ENCODE measurements at regions not wholly inside any gene's neighbourhood (a gene's known extent, or its start where the extent isn't known, plus 50 kb on each side); places are given as distances from the start of the nearest gene placed in this dataset.

GRCh38 chr6:67201563-67201962 is 1433.5 kb upstream of the ADGRB3 start:
- H3K4me3 ChIP-seq (ENCODE audit: low read length): no peak overlapping the region
- H3K9me3 ChIP-seq (ENCODE audit: control insufficient read depth, low read length): peaks cover 6% of the 10 kb centered on the region
- DNase-seq (ENCODE audit: low read depth): no peak
- no peaks in the 10 kb centered on the region for H3K36me3 ChIP-seq (ENCODE audit: control insufficient read depth, insufficient read depth, low read length, severe bottlenecking)
- no peaks in the 10 kb centered on the region for H3K27me3 ChIP-seq (replicated peaks; ENCODE audit: control insufficient read depth, insufficient read depth, low read length)
- H3K4me1 ChIP-seq (ENCODE audit: control insufficient read depth, insufficient read depth, low read length): no peaks in the 10 kb centered on the region
- H3K9ac ChIP-seq (ENCODE audit: low read length): no peak overlapping the region

GRCh38 chr6:67200626-67201403 is 1434.3 kb upstream of the ADGRB3 start:
- Histone ChIP-seq H3K9ac (ENCODE audit: low read length) (no peak overlapping the region), H3K4me1 (ENCODE audit: control insufficient read depth, insufficient read depth, low read length) (no peaks in the 10 kb centered on the region), H3K4me3 (ENCODE audit: low read length) (no peak overlapping the region), H3K27me3 (replicated peaks; ENCODE audit: control insufficient read depth, insufficient read depth, low read length) (no peaks in the 10 kb centered on the region), H3K9me3 (ENCODE audit: control insufficient read depth, low read length) (peaks cover 6% of the 10 kb centered on the region), H3K36me3 (ENCODE audit: control insufficient read depth, insufficient read depth, low read length, severe bottlenecking) (no peaks in the 10 kb centered on the region)
- no peak for DNase-seq (ENCODE audit: low read depth)

- no peak for DNase-seq (ENCODE audit: low read depth)
- H3K36me3 ChIP-seq (ENCODE audit: control insufficient read depth, insufficient read depth, low read length, severe bottlenecking): no peaks in the 10 kb centered on the region
- H3K9me3 ChIP-seq (ENCODE audit: control insufficient read depth, low read length): peaks cover 3% of the 10 kb centered on the region
- H3K4me1 ChIP-seq (ENCODE audit: control insufficient read depth, insufficient read depth, low read length): no peaks in the 10 kb centered on the region
- no peak overlapping the region for H3K9ac ChIP-seq (ENCODE audit: low read length)
- no peaks in the 10 kb centered on the region for H3K27me3 ChIP-seq (replicated peaks; ENCODE audit: control insufficient read depth, insufficient read depth, low read length)
- H3K4me3 ChIP-seq (ENCODE audit: low read length): no peak overlapping the region
Observed at GRCh38 chr6:67199425-67199824, 1435.7 kb upstream of the ADGRB3 start.

- H3K4me1 ChIP-seq (ENCODE audit: control insufficient read depth, insufficient read depth, low read length): no peaks in the 10 kb centered on the region
- no peak for DNase-seq (ENCODE audit: low read depth)
- H3K27me3 ChIP-seq (replicated peaks; ENCODE audit: control insufficient read depth, insufficient read depth, low read length): no peaks in the 10 kb centered on the region
- H3K9ac ChIP-seq (ENCODE audit: low read length): no peak overlapping the region
- H3K4me3 ChIP-seq (ENCODE audit: low read length): no peak overlapping the region
- peaks cover 17% of the 10 kb centered on the region for H3K9me3 ChIP-seq (ENCODE audit: control insufficient read depth, low read length)
- no peaks in the 10 kb centered on the region for H3K36me3 ChIP-seq (ENCODE audit: control insufficient read depth, insufficient read depth, low read length, severe bottlenecking)
Observed at GRCh38 chr6:67190733-67191132, 1444.3 kb upstream of the ADGRB3 start.

DNA sequence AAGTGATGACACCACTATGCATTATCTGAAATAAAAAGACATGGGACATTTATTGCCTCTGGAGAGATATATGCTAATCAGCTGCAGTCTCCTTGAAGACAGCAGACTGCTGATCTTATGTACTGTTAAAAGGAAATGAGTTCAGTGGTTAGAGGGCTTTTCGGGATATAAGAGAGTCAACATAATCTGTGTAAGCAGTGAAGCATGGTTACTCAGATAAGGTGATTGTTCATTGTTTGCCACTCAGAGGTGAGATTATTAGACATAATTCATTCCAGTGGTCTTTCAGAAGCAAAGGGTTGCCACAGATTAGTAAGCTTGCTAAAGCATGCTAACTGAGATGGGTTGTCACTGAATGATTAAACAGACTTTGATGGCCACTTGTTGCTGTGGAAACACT is 1450.7 kb upstream of the ADGRB3 start:
- H3K9ac ChIP-seq (ENCODE audit: low read length): no peak overlapping the region
- H3K36me3 ChIP-seq (ENCODE audit: control insufficient read depth, insufficient read depth, low read length, severe bottlenecking): no peaks in the 10 kb centered on the region
- H3K27me3 ChIP-seq (replicated peaks; ENCODE audit: control insufficient read depth, insufficient read depth, low read length): no peaks in the 10 kb centered on the region
- H3K4me3 ChIP-seq (ENCODE audit: low read length): no peak overlapping the region
- DNase-seq (ENCODE audit: low read depth): no peak
- H3K9me3 ChIP-seq (ENCODE audit: control insufficient read depth, low read length): no peaks in the 10 kb centered on the region
- H3K4me1 ChIP-seq (ENCODE audit: control insufficient read depth, insufficient read depth, low read length): no peaks in the 10 kb centered on the region

- H3K27me3 ChIP-seq (replicated peaks; ENCODE audit: control insufficient read depth, insufficient read depth, low read length): no peaks in the 10 kb centered on the region
- H3K4me3 ChIP-seq (ENCODE audit: low read length): no peak overlapping the region
- DNase-seq (ENCODE audit: low read depth): no peak
- H3K9me3 ChIP-seq (ENCODE audit: control insufficient read depth, low read length): no peaks in the 10 kb centered on the region
- H3K36me3 ChIP-seq (ENCODE audit: control insufficient read depth, insufficient read depth, low read length, severe bottlenecking): no peaks in the 10 kb centered on the region
- no peak overlapping the region for H3K9ac ChIP-seq (ENCODE audit: low read length)
- no peaks in the 10 kb centered on the region for H3K4me1 ChIP-seq (ENCODE audit: control insufficient read depth, insufficient read depth, low read length)
Observed at GRCh38 chr6:67175101-67175500, 1460.0 kb upstream of the ADGRB3 start.

GRCh38 chr6:67165606-67166005 is 1458.6 kb upstream of the EYS start:
- no peaks in the 10 kb centered on the region for H3K27me3 ChIP-seq (replicated peaks; ENCODE audit: control insufficient read depth, insufficient read depth, low read length)
- no peaks in the 10 kb centered on the region for H3K36me3 ChIP-seq (ENCODE audit: control insufficient read depth, insufficient read depth, low read length, severe bottlenecking)
- H3K4me3 ChIP-seq (ENCODE audit: low read length): no peak overlapping the region
- DNase-seq (ENCODE audit: low read depth): no peak
- H3K9me3 ChIP-seq (ENCODE audit: control insufficient read depth, low read length): peaks cover 2% of the 10 kb centered on the region
- no peak overlapping the region for H3K9ac ChIP-seq (ENCODE audit: low read length)
- no peaks in the 10 kb centered on the region for H3K4me1 ChIP-seq (ENCODE audit: control insufficient read depth, insufficient read depth, low read length)

DNA sequence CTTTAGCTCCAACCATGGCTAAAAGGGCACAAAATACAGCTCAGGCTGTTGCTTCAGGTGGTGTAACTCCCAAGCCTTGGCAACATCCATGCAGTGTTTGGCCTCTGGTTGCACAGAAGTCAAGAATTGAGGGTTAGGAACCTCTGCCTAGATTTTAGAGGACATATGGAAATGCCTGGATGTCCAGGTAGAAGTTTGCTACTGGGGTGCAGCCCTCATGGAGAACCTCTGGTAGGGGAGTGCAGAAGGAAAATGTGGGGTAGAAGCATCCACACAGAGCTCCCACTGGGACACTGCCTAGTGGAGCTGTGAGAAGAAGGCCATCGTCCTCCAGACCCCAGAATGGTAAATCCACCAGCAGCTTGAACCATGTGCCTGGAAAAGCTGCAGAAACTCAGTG is 1453.8 kb upstream of the EYS start:
- no peaks in the 10 kb centered on the region for H3K27me3 ChIP-seq (replicated peaks; ENCODE audit: control insufficient read depth, insufficient read depth, low read length)
- DNase-seq (ENCODE audit: low read depth): no peak
- peaks cover 4% of the 10 kb centered on the region for H3K9me3 ChIP-seq (ENCODE audit: control insufficient read depth, low read length)
- no peak overlapping the region for H3K9ac ChIP-seq (ENCODE audit: low read length)
- H3K4me3 ChIP-seq (ENCODE audit: low read length): no peak overlapping the region
- H3K4me1 ChIP-seq (ENCODE audit: control insufficient read depth, insufficient read depth, low read length): no peaks in the 10 kb centered on the region
- H3K36me3 ChIP-seq (ENCODE audit: control insufficient read depth, insufficient read depth, low read length, severe bottlenecking): no peaks in the 10 kb centered on the region

DNA sequence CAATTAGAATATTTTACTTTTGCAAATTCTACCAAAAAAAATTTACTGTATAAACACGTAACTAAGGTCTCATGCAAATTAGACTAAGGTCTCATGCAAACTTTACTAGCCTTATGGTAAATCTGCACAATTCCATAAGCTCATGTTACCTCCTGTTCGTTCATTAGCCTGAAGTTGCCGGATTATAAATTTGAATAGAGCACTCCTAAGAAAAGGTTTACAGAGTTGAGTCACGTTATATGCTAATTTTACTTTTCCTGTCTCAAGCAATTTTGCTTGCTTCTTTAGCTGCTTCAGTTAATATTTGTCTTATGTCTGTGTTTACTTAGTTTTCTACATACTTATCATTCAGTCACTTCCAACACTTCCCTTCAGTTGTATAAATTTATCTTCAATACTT is 1434.0 kb upstream of the EYS start:
- no peak overlapping the region for H3K9ac ChIP-seq (ENCODE audit: low read length)
- no peak for DNase-seq (ENCODE audit: low read depth)
- H3K36me3 ChIP-seq (ENCODE audit: control insufficient read depth, insufficient read depth, low read length, severe bottlenecking): no peaks in the 10 kb centered on the region
- no peak overlapping the region for H3K4me3 ChIP-seq (ENCODE audit: low read length)
- no peaks in the 10 kb centered on the region for H3K4me1 ChIP-seq (ENCODE audit: control insufficient read depth, insufficient read depth, low read length)
- no peaks in the 10 kb centered on the region for H3K27me3 ChIP-seq (replicated peaks; ENCODE audit: control insufficient read depth, insufficient read depth, low read length)
- H3K9me3 ChIP-seq (ENCODE audit: control insufficient read depth, low read length): no peaks in the 10 kb centered on the region

- Histone ChIP-seq H3K9me3 (ENCODE audit: control insufficient read depth, low read length) (no peaks in the 10 kb centered on the region), H3K9ac (ENCODE audit: low read length) (no peak overlapping the region), H3K27me3 (replicated peaks; ENCODE audit: control insufficient read depth, insufficient read depth, low read length) (no peaks in the 10 kb centered on the region), H3K4me1 (ENCODE audit: control insufficient read depth, insufficient read depth, low read length) (no peaks in the 10 kb centered on the region), H3K4me3 (ENCODE audit: low read length) (no peak overlapping the region), H3K36me3 (ENCODE audit: control insufficient read depth, insufficient read depth, low read length, severe bottlenecking) (no peaks in the 10 kb centered on the region)
- no peak for DNase-seq (ENCODE audit: low read depth)
Observed at GRCh38 chr6:67133973-67134372, 1426.9 kb upstream of the EYS start.

DNA sequence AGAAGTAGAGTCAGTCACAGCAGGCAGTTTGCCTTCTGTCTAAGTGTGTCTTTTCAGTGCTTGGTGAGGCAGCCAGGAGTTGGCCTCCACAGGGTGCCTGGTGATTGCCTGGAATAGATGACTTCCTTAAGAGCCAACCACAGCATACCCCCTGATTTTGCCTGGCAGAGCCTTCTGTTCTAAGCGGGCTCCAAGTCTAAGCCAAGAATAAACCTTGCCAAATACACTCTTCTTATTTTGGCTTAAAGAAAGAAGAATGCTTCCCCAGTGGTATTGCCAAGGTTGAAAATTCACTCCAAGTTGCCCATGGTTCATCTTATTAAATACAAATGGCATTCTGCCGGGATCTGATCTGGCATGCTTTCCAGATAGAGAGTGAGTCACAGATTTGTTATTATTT is 1424.8 kb upstream of the EYS start:
- Histone ChIP-seq H3K4me1 (ENCODE audit: control insufficient read depth, insufficient read depth, low read length) (no peaks in the 10 kb centered on the region), H3K9me3 (ENCODE audit: control insufficient read depth, low read length) (no peaks in the 10 kb centered on the region), H3K9ac (ENCODE audit: low read length) (no peak overlapping the region), H3K36me3 (ENCODE audit: control insufficient read depth, insufficient read depth, low read length, severe bottlenecking) (no peaks in the 10 kb centered on the region), H3K27me3 (replicated peaks; ENCODE audit: control insufficient read depth, insufficient read depth, low read length) (no peaks in the 10 kb centered on the region), H3K4me3 (ENCODE audit: low read length) (no peak overlapping the region)
- DNase-seq (ENCODE audit: low read depth): no peak

- Histone ChIP-seq H3K9me3 (ENCODE audit: control insufficient read depth, low read length) (no peaks in the 10 kb centered on the region), H3K36me3 (ENCODE audit: control insufficient read depth, insufficient read depth, low read length, severe bottlenecking) (no peaks in the 10 kb centered on the region), H3K9ac (ENCODE audit: low read length) (no peak overlapping the region), H3K27me3 (replicated peaks; ENCODE audit: control insufficient read depth, insufficient read depth, low read length) (no peaks in the 10 kb centered on the region), H3K4me1 (ENCODE audit: control insufficient read depth, insufficient read depth, low read length) (no peaks in the 10 kb centered on the region), H3K4me3 (ENCODE audit: low read length) (no peak overlapping the region)
- no peak for DNase-seq (ENCODE audit: low read depth)
Observed at GRCh38 chr6:67129780-67130179, 1422.8 kb upstream of the EYS start.
